Retinal pigment epithelial cell (primary cell): ENCODE measurements at regions not wholly inside any gene's neighbourhood (a gene's known extent, or its start where the extent isn't known, plus 50 kb on each side); places are given as distances from the start of the nearest gene placed in this dataset.

ENCODE experiments used
- DNase-seq: peaks from one replicate; pipeline ENCODE4 v3.0.0-alpha.2; 2010; ENCODE audit warnings: low read depth
- H3K4me3 ChIP-seq: 2 replicates; pipeline ENCODE4 v1.5.1; 2011; ENCODE audit warnings: mild to moderate bottlenecking, low read length, control low read depth, moderate library complexity
- CTCF ChIP-seq: conservative IDR thresholded peaks from 2 replicates; pipeline ENCODE4 v1.5.1; 2011; ENCODE audit warnings: low read depth, low read length, control low read depth, inconsistent platforms

- no peak for DNase-seq
- TF ChIP-seq CTCF = no peak
- H3K4me3 ChIP-seq = no peak overlapping the region
Measured at GRCh38 chr18:74023220-74023619, 124.4 kb downstream of the FBXO15 start.

GRCh38 chr18:74019864-74020263, 127.8 kb downstream of the FBXO15 start:
- DNase-seq = no peak
- no peak for TF ChIP-seq CTCF
- H3K4me3 ChIP-seq = no peak overlapping the region

GRCh38 chr18:74013955-74014354, 133.7 kb downstream of the FBXO15 start:
- TF ChIP-seq CTCF = no peak
- no peak overlapping the region for H3K4me3 ChIP-seq
- peak; percentile 5 for DNase-seq

GRCh38 chr18:74012954-74013630, 134.5 kb downstream of the FBXO15 start:
- no peak for DNase-seq
- no peak for TF ChIP-seq CTCF
- H3K4me3 ChIP-seq = no peak overlapping the region

DNA sequence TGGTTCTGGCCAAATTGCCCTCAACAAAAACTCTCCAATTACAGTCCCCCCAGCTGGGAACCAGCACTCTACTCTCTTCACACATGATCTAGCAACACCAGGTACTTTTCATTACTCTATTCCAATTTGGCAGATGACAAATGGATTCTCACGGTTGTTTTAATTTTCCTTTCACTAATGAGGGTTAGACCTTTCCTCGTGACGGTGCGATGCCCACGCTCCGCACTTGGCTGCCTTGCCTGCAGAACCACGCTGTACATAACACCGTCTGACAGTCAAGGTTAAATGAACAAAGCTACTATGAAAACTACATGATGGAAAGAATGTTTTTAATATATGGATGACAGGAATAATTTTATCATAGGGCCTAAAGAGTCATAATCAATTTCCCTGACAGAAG, 141.5 kb downstream of the FBXO15 start:
- DNase-seq = no peak
- no peak overlapping the region for H3K4me3 ChIP-seq
- TF ChIP-seq CTCF = no peak

DNA sequence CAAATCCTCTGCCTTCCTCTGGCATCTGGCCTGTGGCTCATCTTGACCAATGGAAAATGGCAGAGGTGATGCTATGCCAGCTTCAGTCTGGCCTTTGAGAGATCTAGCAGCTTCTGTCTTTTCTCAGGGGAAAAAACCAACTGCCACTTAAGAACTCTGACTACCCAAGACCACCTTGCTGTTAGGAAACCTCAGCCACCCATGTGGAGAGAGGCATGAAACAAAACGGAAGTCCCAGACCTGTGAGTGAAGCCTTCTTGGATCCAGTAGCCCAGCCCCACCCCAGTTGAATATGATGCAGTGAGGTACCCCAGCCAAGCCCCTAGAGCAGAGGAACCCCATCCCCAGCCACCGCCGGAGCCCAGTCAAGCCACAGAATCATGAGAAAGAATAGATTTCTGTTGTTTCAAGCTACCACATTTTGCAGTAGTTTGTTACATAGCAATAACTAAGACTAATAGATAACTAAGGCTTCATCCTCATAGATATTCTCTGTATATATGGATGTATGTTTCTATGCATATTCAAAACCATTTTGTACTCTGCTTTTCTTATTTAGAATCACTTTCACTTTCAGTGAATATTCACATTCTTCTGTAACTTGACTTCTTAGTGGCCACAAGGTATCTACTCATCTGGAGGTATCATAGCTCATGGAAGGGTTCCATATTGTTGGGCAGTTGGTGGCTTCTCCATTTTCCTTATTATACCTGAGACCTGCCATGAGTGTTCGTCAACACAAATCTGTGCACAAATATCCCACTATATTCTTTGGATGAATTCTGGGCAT, 142.1 kb downstream of the FBXO15 start:
- no peak for DNase-seq
- H3K4me3 ChIP-seq = no peak overlapping the region
- TF ChIP-seq CTCF = no peak
